Nephron (organoid): ENCODE measurements at regions not wholly inside any gene's neighbourhood (a gene's known extent, or its start where the extent isn't known, plus 50 kb on each side); places are given as distances from the start of the nearest gene placed in this dataset.

Experiments used
- H3K27ac Mint-ChIP-seq, 3 experiments: 2 replicates each; pipeline ENCODE4 v1.8.0; 2020; ENCODE audit warnings: mixed read lengths in 3 of 3, mild to moderate bottlenecking in 2 of 3, moderate library complexity in 1 of 3
- H3K27me3 Mint-ChIP-seq: 2 replicates; pipeline ENCODE4 v1.8.0; 2021; ENCODE audit warnings: low read depth, mild to moderate bottlenecking, moderate library complexity, mixed read lengths
- H3K36me3 Mint-ChIP-seq: 2 replicates; pipeline ENCODE4 v1.8.0; 2020; ENCODE audit warnings: low read depth, mixed read lengths
- H3K4me1 Mint-ChIP-seq: 2 replicates; pipeline ENCODE4 v1.8.0; 2020; ENCODE audit warnings: mixed read lengths
- H3K4me3 Mint-ChIP-seq, 3 experiments: 2 replicates each; pipeline ENCODE4 v1.8.0; 2020; ENCODE audit warnings: mild to moderate bottlenecking in 3 of 3, mixed read lengths in 3 of 3, moderate library complexity in 2 of 3
- H3K9me3 Mint-ChIP-seq: 2 replicates; pipeline ENCODE4 v1.8.0; 2020; ENCODE audit warnings: mixed read lengths
- TF ChIP-seq, protein P1 (sequence below), 3 experiments: fragments of 200-600 bp; sonication (generic); IDR thresholded peaks; one replicate each; pipeline ENCODE4 v1.5.0; 2021; ENCODE audit warnings: antibody characterized with exemption in 3 of 3; ENCODE audit not compliant: unreplicated experiment in 3 of 3

DNA sequence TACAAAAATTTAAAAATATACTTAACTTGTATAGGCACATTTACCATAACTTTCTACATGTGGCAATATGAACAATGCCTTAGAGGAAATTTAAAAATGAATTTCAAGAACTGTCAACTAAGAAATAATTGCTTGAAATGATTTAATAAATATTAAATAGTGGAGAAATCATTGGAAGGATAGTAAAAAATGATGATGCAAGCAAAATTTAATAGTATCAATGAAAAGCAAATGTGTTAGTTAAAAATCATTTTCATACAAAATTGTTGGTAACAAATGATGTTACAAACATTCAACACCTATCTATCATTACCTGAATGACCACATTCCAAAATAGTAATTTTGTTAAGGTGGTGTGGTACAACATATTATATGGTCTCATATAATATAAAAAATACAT, 331.0 kb downstream of the HAO1 start:
- TF ChIP-seq, protein P1, sequence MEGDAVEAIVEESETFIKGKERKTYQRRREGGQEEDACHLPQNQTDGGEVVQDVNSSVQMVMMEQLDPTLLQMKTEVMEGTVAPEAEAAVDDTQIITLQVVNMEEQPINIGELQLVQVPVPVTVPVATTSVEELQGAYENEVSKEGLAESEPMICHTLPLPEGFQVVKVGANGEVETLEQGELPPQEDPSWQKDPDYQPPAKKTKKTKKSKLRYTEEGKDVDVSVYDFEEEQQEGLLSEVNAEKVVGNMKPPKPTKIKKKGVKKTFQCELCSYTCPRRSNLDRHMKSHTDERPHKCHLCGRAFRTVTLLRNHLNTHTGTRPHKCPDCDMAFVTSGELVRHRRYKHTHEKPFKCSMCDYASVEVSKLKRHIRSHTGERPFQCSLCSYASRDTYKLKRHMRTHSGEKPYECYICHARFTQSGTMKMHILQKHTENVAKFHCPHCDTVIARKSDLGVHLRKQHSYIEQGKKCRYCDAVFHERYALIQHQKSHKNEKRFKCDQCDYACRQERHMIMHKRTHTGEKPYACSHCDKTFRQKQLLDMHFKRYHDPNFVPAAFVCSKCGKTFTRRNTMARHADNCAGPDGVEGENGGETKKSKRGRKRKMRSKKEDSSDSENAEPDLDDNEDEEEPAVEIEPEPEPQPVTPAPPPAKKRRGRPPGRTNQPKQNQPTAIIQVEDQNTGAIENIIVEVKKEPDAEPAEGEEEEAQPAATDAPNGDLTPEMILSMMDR (IDR thresholded peaks at IDR 0.05; ENCODE audit: unreplicated experiment in 3 of 3), result no peak
- no peak overlapping the region for H3K27ac Mint-ChIP-seq
- H3K27me3 Mint-ChIP-seq, result no peaks in the 10 kb centered on the region
- no peaks in the 10 kb centered on the region for H3K36me3 Mint-ChIP-seq
- no peaks in the 10 kb centered on the region for H3K9me3 Mint-ChIP-seq
- H3K4me3 Mint-ChIP-seq, result no peak overlapping the region
- no peaks in the 10 kb centered on the region for H3K4me1 Mint-ChIP-seq

GRCh38 chr20:7610681-7611080, 329.6 kb downstream of the HAO1 start:
- Mint-ChIP-seq H3K27ac (no peak overlapping the region), H3K9me3 (no peaks in the 10 kb centered on the region), H3K36me3 (no peaks in the 10 kb centered on the region), H3K4me1 (no peaks in the 10 kb centered on the region), H3K4me3 (no peak overlapping the region), H3K27me3 (no peaks in the 10 kb centered on the region)
- TF ChIP-seq, protein P1 (IDR thresholded peaks at IDR 0.05; ENCODE audit: unreplicated experiment in 3 of 3), result no peak

- H3K4me3 Mint-ChIP-seq, result no peak overlapping the region
- no peaks in the 10 kb centered on the region for H3K4me1 Mint-ChIP-seq
These were observed 322.5 kb downstream of the HAO1 start for GRCh38 chr20:7617797-7618196.

DNA sequence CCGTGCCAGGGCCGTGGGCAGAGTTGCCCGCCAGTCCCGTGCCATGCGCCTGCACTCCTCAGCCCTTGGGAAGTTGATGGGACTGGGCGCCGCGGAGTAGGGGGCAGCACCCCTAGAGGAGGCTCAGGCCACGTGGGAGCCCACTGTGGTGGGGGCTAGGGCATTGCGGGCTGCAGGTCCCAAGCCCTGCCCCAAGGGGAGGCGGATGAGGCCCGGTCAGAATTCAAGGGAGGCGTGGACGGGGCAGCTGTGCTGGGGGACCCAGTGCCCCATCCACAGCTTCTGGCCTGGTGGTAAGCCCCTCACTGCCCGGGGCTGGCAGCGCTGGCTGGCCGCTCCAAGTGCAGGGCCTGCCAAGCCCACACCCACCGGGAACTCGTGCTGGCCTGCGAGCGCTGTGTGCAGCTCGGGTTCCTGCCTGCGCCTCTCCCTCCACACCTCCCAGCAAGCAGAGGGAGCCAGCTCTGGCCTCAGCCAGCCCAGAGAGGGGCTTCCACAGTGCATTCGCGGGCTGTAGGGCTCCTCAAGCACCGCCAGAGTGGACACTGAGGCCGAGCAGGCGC, 317.8 kb downstream of the HAO1 start:
- Mint-ChIP-seq H3K4me3 (no peak overlapping the region), H3K27ac (no peak overlapping the region), H3K9me3 (peaks cover 3% of the 10 kb centered on the region), H3K36me3 (no peaks in the 10 kb centered on the region), H3K4me1 (no peaks in the 10 kb centered on the region), H3K27me3 (no peaks in the 10 kb centered on the region)
- TF ChIP-seq, protein P1 (IDR thresholded peaks at IDR 0.05; ENCODE audit: unreplicated experiment in 3 of 3), result no peak

More at GRCh38 chr20:7617797-7618196, 322.5 kb downstream of the HAO1 start:
- Mint-ChIP-seq H3K27ac (no peak overlapping the region), H3K27me3 (peaks cover 4% of the 10 kb centered on the region), H3K9me3 (peaks cover 3% of the 10 kb centered on the region), H3K36me3 (no peaks in the 10 kb centered on the region)
- TF ChIP-seq, protein P1 (IDR thresholded peaks at IDR 0.05; ENCODE audit: unreplicated experiment in 3 of 3), result no peak

- H3K9me3 Mint-ChIP-seq, result peaks cover 3% of the 10 kb centered on the region
- no peaks in the 10 kb centered on the region for H3K36me3 Mint-ChIP-seq
- H3K27me3 Mint-ChIP-seq, result no peaks in the 10 kb centered on the region
- TF ChIP-seq, protein P1 (IDR thresholded peaks at IDR 0.05; ENCODE audit: unreplicated experiment in 3 of 3), result no peak
- H3K27ac Mint-ChIP-seq, result no peak overlapping the region
- no peaks in the 10 kb centered on the region for H3K4me1 Mint-ChIP-seq
- H3K4me3 Mint-ChIP-seq, result no peak overlapping the region
These were observed 315.4 kb downstream of the HAO1 start for GRCh38 chr20:7624886-7625285.
